ENCODE measurements at regions not wholly inside any gene's neighbourhood (a gene's known extent, or its start where the extent isn't known, plus 50 kb on each side); places are given as distances from the start of the nearest gene placed in this dataset.

- no peak for DNase-seq (ENCODE audit: low read depth in 4 of 4, low spot score in 2 of 4)
These were observed 141.0 kb downstream of the ENGASE start for GRCh38 chr17:79215631-79216030.

GRCh38 chr17:79214940-79215604 lies 140.4 kb downstream of the ENGASE start:
- no peak for DNase-seq (ENCODE audit: low read depth in 4 of 4, low spot score in 2 of 4)

- no peak for DNase-seq (ENCODE audit: low read depth in 4 of 4, low spot score in 2 of 4)
These were observed 139.8 kb downstream of the ENGASE start for GRCh38 chr17:79214459-79214858.

GRCh38 chr17:79213305-79213704 lies 138.7 kb downstream of the ENGASE start:
- no peak for DNase-seq (ENCODE audit: low read depth in 4 of 4, low spot score in 2 of 4)

- no peak for DNase-seq (ENCODE audit: low read depth in 4 of 4, low spot score in 2 of 4)
These were observed 137.8 kb downstream of the ENGASE start for GRCh38 chr17:79212149-79213087.

- DNase-seq (ENCODE audit: low read depth in 4 of 4, low spot score in 2 of 4) = no peak
These were observed 136.6 kb downstream of the ENGASE start for GRCh38 chr17:79211061-79211770.

GRCh38 chr17:79210638-79211037 lies 136.0 kb downstream of the ENGASE start:
- no peak for DNase-seq (ENCODE audit: low read depth in 4 of 4, low spot score in 2 of 4)

- DNase-seq (ENCODE audit: low read depth in 4 of 4, low spot score in 2 of 4) = no peak
These were observed 133.3 kb downstream of the ENGASE start for GRCh38 chr17:79207960-79208359.

- no peak for DNase-seq (ENCODE audit: low read depth in 4 of 4, low spot score in 2 of 4)
These were observed 131.1 kb downstream of the ENGASE start for GRCh38 chr17:79205688-79206205.

- no peak for DNase-seq (ENCODE audit: low read depth in 4 of 4, low spot score in 2 of 4)
These were observed 129.6 kb downstream of the ENGASE start for GRCh38 chr17:79204261-79204660.

GRCh38 chr17:79203657-79204056 lies 129.0 kb downstream of the ENGASE start:
- no peak for DNase-seq (ENCODE audit: low read depth in 4 of 4, low spot score in 2 of 4)

- DNase-seq (ENCODE audit: low read depth in 4 of 4, low spot score in 2 of 4) = no peak
These were observed 128.4 kb downstream of the ENGASE start for GRCh38 chr17:79203016-79203415.

- DNase-seq (ENCODE audit: low read depth in 4 of 4, low spot score in 2 of 4) = no peak
These were observed 127.9 kb downstream of the ENGASE start for GRCh38 chr17:79202480-79202879.

- no peak for DNase-seq (ENCODE audit: low read depth in 4 of 4, low spot score in 2 of 4)
These were observed 127.1 kb downstream of the ENGASE start for GRCh38 chr17:79201536-79202227.

GRCh38 chr17:79201119-79201518 lies 126.5 kb downstream of the ENGASE start:
- no peak for DNase-seq (ENCODE audit: low read depth in 4 of 4, low spot score in 2 of 4)

- no peak for DNase-seq (ENCODE audit: low read depth in 4 of 4, low spot score in 2 of 4)
These were observed 122.3 kb downstream of the ENGASE start for GRCh38 chr17:79196913-79197312.

- DNase-seq (ENCODE audit: low read depth in 4 of 4, low spot score in 2 of 4) = peak in 2 of 4 donors; percentile 36 to 66
These were observed 118.1 kb downstream of the ENGASE start for GRCh38 chr17:79192503-79193351.

GRCh38 chr17:79191270-79191934 lies 116.8 kb downstream of the ENGASE start:
- no peak for DNase-seq (ENCODE audit: low read depth in 4 of 4, low spot score in 2 of 4)

- no peak for DNase-seq (ENCODE audit: low read depth in 4 of 4, low spot score in 2 of 4)
These were observed 114.7 kb downstream of the ENGASE start for GRCh38 chr17:79189305-79189704.
